Stimulated activated CD4-positive, alpha-beta T cell treated with anti-CD3 and anti-CD28 coated beads, Interleukin-4, amount 100 ng/mL, for 24 hours (primary cell): ENCODE measurements at regions not wholly inside any gene's neighbourhood (a gene's known extent, or its start where the extent isn't known, plus 50 kb on each side); places are given as distances from the start of the nearest gene placed in this dataset.
"Not testable (repeated sequence)": the region's sequence is repeated elsewhere in the genome, so short reads cannot be mapped to it uniquely, and the experiment has no call there.

Experiments
- DNase-seq: peaks from one replicate; pipeline ENCODE4 v3.0.0-alpha.2; 2020

GRCh38 chr5:34536699-34537098 lies 119.4 kb upstream of the RAI14 start:
- no peak for DNase-seq

- peak; percentile 18 for DNase-seq
Observed at GRCh38 chr5:34538026-34538672, 118.0 kb upstream of the RAI14 start.

- DNase-seq = no peak
Observed at GRCh38 chr5:34539183-34539582, 116.9 kb upstream of the RAI14 start.

GRCh38 chr5:34541067-34541466 lies 115.1 kb upstream of the RAI14 start:
- DNase-seq = no peak

- no peak for DNase-seq
Observed at GRCh38 chr5:34542818-34543217, 113.3 kb upstream of the RAI14 start.

- no peak for DNase-seq
Observed at GRCh38 chr5:34543687-34544086, 112.4 kb upstream of the RAI14 start.

GRCh38 chr5:34544403-34544802 lies 111.7 kb upstream of the RAI14 start:
- DNase-seq = no peak

- DNase-seq = no peak
Observed at GRCh38 chr5:34545164-34545563, 111.0 kb upstream of the RAI14 start.

GRCh38 chr5:34545626-34546025 lies 110.5 kb upstream of the RAI14 start:
- no peak for DNase-seq

- DNase-seq = no peak
Observed at GRCh38 chr5:34547300-34548085, 108.6 kb upstream of the RAI14 start.

- DNase-seq = no peak
Observed at GRCh38 chr5:34548086-34548403, 108.1 kb upstream of the RAI14 start.

GRCh38 chr5:34550247-34550646 lies 105.9 kb upstream of the RAI14 start:
- DNase-seq = no peak

- DNase-seq = no peak
Observed at GRCh38 chr5:34550964-34551363, 105.2 kb upstream of the RAI14 start.

- DNase-seq = no peak
Observed at GRCh38 chr5:34551911-34552433, 104.2 kb upstream of the RAI14 start.

- DNase-seq = no peak
Observed at GRCh38 chr5:34552686-34553085, 103.4 kb upstream of the RAI14 start.

- no peak for DNase-seq
Observed at GRCh38 chr5:34553581-34553980, 102.5 kb upstream of the RAI14 start.

- no peak for DNase-seq
Observed at GRCh38 chr5:34554641-34555040, 101.5 kb upstream of the RAI14 start.

GRCh38 chr5:34555699-34556508 lies 100.2 kb upstream of the RAI14 start:
- DNase-seq = no peak

GRCh38 chr5:34556509-34556782 lies 99.7 kb upstream of the RAI14 start:
- DNase-seq = no peak

GRCh38 chr5:34561581-34561980 lies 94.5 kb upstream of the RAI14 start:
- DNase-seq = not testable (repeated sequence)

GRCh38 chr5:34562791-34563190 lies 93.3 kb upstream of the RAI14 start:
- DNase-seq = no peak

GRCh38 chr5:34563269-34563668 lies 92.9 kb upstream of the RAI14 start:
- no peak for DNase-seq

GRCh38 chr5:34563931-34564709 lies 92.0 kb upstream of the RAI14 start:
- no peak for DNase-seq
